ENCODE measurements at regions not wholly inside any gene's neighbourhood (a gene's known extent, or its start where the extent isn't known, plus 50 kb on each side); places are given as distances from the start of the nearest gene placed in this dataset.
"Not testable (repeated sequence)": the region's sequence is repeated elsewhere in the genome, so short reads cannot be mapped to it uniquely, and the experiment has no call there.

- not testable (repeated sequence) for DNase-seq
Observed at GRCh38 chr20:50362177-50362576, 148.0 kb upstream of the PTPN1 start.

DNA sequence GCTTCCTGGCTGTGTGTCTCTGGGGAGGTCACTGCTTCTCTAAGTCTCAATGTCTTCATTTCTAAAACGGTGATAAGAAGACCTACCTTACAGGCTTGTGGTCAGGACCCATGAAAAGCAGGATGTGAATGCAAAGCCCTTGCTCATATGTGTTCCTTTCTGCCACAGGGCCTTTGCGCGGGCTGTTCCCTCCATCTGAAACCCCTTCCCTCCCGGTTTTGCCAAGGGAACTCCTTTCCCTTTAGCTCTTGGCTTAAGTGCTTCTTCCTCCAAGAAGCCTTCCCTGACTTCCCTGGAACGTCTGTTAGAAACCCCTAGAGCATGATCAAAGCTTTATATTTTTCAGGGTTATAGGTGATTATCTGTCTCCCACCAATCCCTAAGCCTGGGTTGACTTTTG lies 147.2 kb upstream of the PTPN1 start:
- DNase-seq, result no peak

- no peak for DNase-seq
Observed at GRCh38 chr20:50363479-50363878, 146.7 kb upstream of the PTPN1 start.

DNA sequence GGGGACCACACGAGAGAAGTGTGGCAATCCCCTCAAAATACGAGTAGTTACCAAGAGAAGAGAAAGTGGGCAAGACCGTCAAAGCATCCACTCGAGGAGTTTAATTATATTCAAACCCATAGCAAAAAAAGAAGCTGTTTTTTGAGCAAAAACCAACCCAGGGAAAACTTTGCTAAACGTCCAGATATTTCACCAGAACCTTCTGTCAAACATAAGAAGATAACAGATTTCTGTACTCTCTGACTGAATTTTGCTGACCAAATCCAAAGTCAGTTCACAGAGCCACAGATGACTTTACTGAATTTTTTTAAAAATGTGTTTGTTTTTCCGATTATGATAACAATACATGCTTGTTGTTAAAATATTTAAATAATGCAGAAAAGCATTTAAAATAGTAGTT lies 145.6 kb upstream of the PTPN1 start:
- DNase-seq, result no peak

DNA sequence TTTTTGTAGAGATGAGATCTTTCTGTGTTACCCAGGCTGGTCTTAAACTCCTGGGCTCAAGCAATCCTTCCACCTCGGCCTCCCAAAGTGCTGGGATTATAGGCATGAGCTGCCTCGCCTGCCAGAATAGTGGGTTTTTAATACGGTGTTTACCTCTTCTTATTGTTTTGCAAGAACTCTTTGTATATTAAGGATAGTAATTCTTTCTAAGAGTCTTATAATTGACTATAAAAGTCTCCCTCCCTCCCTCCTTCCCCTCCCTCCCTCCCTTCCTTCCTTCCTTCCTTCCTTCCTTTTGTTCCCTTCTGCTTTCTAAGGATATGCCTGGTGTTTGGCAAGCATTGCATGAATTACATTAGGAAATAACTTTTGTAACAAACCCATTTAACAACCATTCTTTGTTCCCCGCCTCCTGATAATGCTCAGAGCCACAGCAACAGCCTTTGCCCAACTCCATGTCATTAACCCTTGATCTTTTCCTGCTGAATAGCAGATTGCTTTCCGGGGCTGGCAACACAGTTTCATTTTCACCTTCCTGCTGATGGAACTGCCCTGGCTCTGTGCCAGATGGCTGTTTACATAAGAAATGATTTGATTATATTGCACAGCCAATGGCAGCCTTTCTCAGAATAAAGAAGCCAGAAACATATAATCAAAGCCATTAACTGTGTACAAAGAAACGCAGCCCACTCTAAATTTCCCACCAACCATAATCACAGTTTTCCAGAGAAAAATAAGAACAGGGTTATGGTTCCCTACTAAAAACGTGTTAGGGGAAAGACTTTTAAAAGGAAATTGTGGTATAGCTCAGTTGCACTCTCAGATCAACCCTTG lies 143.7 kb upstream of the PTPN1 start:
- no peak for DNase-seq

GRCh38 chr20:50367104-50367674 lies 143.0 kb upstream of the PTPN1 start:
- DNase-seq, result no peak

DNA sequence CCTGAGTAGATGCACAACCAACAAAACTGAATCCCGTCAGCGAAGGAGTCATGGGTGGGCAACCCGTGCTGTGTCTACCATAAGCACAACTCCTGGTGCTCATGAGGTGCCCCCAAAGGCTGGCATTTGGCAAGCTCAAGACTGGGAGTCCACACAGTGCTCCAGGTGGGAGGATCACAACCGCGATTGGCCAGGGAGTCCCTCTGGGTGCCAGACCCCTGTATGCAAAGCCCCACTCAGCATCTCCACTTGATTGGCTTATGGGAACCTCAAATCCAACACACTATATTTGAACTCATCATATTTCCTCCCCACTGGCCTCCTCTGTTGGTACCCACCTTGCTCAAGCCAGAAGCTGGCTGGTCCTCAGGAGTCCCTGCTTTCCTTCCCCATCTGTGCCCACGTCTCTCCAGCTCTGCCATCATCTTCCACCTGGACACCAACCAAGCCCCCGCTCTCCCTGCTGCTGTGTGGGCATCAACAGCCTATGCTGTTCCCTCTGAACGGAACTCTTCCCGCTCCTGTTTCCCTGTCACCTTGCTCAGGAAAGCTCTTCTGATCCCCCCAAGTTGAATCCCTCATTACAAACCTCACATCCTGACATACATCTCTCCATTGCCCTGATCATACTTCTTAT lies 142.3 kb upstream of the PTPN1 start:
- DNase-seq, result no peak

GRCh38 chr20:50368386-50368785 lies 141.8 kb upstream of the PTPN1 start:
- DNase-seq, result no peak

GRCh38 chr20:50368813-50369224 lies 141.4 kb upstream of the PTPN1 start:
- no peak for DNase-seq

GRCh38 chr20:50369225-50370035 lies 140.8 kb upstream of the PTPN1 start:
- no peak for DNase-seq

DNA sequence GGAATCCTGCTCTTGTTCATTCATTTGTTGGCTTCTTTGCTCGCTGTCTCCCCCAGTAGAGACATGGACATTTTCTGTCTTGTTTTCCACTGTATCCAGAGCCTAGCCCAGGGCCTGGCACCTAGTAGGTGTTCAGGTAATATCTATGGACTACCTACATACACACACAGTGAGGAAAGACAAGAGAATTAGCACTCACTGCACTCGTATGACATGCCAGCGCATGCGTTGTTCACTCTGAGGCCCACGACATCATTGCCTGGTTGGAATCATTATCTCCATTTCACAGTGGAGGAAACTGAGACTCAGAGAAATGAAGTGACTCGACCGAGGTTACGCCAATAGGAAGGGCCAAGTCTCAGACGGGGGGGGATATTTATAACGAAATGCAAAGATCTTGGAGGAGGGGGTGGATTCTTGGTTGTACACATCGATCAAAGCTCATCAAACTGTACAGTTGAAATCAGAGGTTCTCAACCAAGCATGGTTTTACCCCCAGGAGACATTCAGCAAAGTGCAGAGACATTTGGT lies 140.1 kb upstream of the PTPN1 start:
- DNase-seq, result no peak

DNA sequence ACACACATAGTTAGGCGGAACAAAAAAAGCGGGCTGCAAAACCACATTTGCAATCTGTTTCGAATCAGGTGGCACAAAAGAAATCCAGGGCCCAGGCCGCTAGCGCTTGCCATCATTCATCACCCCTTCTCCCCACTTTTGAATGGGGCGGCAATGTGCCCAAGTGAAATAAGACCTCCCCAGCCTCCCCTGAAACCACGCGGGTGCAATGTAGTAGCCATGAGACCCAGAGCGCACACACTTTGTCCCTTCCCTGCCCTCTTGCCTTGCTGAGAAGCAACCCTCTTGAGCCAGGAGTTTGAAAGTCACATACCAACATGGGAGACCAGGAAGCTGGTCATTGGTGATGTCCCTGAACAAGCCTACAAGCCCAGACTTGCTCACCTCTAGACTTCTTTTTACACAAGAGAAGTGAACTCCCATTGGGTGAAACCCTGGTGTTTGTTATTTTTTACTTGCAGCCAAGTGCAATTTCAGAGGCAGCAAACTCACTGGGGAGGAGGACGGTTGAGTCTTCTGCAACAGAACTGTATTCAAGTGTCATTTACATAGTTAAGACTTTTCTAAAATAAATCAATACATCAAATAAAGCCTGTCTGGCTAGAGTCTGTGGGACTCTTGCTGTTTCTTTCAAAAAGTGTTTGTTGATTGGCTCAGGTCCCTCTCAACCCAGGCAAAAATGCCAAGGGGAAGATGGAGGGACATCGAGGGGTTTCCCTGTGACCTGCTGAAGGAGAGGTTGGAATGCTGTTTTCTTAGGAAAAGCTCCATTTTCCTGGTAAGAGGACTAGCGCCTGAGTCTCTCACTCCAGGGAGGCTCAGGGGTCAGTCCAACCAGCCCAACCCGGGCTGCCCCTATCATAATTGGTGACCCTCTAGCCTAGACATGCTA lies 138.1 kb upstream of the PTPN1 start:
- DNase-seq, result no peak

DNA sequence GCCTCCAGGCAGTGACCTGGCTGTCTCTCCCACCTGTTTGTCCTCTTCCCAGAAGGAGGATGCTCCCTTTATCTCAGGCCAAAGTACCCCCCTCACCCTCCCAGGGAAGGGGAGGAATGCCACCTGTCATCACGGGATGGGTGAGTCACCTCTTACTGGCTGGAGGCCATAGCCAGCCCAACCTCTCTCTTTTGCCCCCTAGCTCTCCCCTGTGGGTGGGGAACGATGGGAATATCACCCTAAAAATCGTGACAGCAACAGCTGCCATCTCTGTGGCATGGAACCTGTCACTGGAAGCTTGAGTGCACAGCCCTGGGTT lies 137.5 kb upstream of the PTPN1 start:
- no peak for DNase-seq

GRCh38 chr20:50373674-50374286 lies 136.4 kb upstream of the PTPN1 start:
- no peak for DNase-seq

DNA sequence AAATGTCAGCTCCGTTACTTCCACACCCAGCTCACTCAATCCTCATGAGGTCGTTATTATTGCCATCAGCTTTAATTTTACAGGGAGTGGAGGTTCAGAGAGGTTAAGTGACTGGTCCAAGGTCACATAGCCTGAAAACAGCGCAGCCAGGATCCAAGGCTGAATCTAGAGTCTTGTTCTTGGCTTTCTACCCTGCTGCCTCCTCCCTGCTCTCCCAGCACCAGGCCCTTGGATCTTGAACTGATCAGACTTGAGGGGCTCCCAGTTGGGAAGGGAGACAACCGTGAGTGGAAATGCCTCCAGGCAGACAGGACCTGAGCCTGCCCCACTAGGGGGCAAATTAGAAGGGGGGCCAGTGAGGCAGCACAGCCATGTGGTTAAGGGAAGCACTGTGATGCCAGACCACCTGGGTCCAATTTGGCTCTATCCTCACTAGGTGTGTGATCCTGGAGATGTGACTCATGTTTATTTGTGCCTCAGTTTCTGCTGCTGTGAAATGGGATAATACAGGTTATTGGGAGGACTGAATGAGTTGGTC lies 135.6 kb upstream of the PTPN1 start:
- DNase-seq, result no peak

DNA sequence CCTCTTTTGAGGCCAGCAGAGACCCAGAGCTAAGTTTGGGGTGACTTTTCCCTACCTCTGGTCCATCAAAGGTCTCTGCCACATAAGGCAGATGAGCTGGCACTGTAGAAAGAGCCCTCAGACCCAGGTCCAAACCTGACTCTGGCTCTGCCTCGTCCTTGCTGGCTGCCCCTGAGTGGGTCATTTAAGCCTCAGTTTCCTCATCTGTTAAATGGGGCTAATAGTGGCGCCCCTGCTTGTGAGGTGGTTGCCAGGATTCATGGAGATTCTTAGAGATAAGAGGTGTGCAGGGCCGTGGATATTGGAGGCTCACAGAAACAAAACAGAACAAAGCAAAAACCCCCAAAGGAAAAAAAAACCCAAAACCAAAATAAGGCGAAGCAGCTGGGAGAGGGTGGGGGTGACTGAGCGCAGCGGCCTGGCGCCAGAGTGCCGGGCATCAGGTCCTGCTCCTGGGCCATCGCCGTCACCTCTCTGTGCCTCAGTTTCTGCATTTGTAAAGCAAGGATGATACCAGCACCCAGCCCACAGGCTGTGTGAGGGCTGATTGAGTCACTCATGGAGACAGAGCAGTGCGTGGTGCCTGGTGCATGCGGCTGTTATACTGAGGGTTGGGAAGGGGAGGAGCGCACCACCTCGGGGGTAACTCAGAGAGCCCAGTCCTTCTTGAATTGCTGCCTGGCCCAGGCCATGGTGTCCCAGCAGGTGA lies 133.8 kb upstream of the PTPN1 start:
- no peak for DNase-seq

DNA sequence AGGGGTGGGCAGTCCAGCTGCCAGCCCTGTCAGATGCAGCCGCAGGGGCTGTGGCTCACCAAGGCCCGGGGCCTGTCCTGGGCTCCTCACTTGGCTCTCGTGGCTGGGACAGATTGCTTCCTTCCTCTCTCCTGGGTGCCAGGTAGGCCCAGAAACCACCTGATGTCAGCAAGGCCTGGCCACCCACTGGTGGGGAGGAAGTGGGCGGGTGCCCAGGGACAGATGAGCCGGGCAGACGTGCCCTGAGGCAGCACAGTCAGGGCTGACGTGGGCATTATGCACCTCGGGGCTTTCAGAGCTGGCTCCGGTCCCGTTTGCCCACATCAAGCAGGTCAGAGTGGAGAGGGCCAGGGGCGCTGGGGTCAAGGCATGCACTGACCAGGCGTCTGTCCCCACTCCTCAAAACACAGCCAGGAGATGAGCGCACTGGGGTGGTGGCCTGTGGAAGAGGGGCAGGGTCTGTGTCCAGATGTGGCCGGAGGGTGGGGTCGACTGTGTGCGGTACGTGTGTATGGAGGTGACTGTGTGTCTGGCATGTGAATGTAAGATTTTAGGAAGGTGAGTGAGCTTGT lies 133.2 kb upstream of the PTPN1 start:
- DNase-seq, result no peak

- no peak for DNase-seq
Observed at GRCh38 chr20:50378170-50379000, 131.8 kb upstream of the PTPN1 start.
